Cardiac muscle cell (in vitro differentiated cells and primary cell): ENCODE measurements at regions not wholly inside any gene's neighbourhood (a gene's known extent, or its start where the extent isn't known, plus 50 kb on each side); places are given as distances from the start of the nearest gene placed in this dataset.

Experiments used
- DNase-seq, 2 donors: peaks; one replicate each; pipeline versions ENCODE4 v3.0.0 to v3.0.0-alpha.2; 2010 to 2017; ENCODE audit warnings: low read depth in 1 of 2, low spot score in 1 of 2
- H3K27ac ChIP-seq: fragments of 200-600 bp; sonication (generic); 2 replicates; pipeline ENCODE4 v1.5.1; 2016
- H3K27me3 ChIP-seq: fragments of 200-600 bp; sonication (generic); 2 replicates; pipeline ENCODE4 v1.6.0; 2016; ENCODE audit warnings: control low read depth
- H3K36me3 ChIP-seq: fragments of 200-600 bp; sonication (generic); 2 replicates; pipeline ENCODE4 v1.5.1; 2016; ENCODE audit warnings: control low read depth
- H3K4me1 ChIP-seq: fragments of 200-600 bp; sonication (generic); 2 replicates; pipeline ENCODE4 v1.8.1; 2017; ENCODE audit warnings: low read depth, mild to moderate bottlenecking, mixed run types
- H3K4me3 ChIP-seq: fragments of 200-600 bp; sonication (generic); 2 replicates; pipeline ENCODE4 v1.5.1; 2016; ENCODE audit warnings: mild to moderate bottlenecking
- H3K9me3 ChIP-seq: fragments of 200-600 bp; sonication (generic); 2 replicates; pipeline ENCODE4 v1.5.1; 2017; ENCODE audit warnings: low read depth, mild to moderate bottlenecking, control low read depth
- TF ChIP-seq, protein P1 (sequence below): IDR thresholded peaks from 2 replicates; pipeline ENCODE4 v1.5.1; 2012; ENCODE audit warnings: low read depth, mild to moderate bottlenecking, low read length

DNA sequence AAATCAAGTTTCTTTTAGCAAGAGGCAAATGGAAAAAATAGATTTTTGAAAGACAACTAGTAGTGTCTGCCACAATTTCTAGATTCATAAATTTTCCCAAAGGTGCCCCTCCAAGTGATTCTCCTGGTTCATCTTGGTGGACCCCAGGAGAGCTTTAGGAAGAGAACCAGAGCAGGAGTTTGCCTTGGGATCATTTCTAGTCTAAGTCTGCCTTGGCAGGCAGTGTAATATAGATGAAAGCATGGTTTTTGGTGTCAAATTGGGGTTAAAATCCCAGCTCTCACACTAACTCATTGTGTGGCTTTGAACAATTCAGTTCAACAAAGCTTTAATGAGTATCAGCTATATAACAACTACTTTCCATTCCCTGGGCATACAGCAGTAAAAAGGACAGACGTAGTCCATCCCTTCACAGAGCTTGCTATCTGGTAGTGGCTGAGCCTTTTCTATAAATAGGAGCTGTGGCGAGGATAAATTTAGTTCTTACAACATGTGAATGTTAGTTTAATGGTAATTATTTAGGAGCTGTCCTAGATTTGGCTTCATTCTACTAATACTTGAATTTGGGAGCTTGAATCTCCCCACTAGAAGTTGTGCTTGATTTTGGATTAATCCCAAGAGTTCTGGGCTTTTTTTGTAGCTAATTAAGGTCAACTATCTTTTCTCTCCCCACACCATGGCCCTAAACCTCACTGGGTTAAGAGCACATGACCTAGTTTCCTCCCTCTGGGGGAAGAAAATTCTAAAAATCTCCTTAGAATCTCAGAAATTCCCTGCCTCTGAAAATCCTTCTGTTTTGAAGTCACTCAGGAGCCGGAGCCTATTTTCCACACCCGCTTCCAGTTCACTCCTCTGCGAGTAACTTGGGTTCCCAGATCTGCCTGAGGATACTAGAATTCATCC, 197.8 kb downstream of the PCSK1 start:
- peak; percentile 30 to 43 for DNase-seq
- H3K4me1 ChIP-seq, result peaks cover 16% of the 10 kb centered on the region
- no peaks in the 10 kb centered on the region for H3K27me3 ChIP-seq
- TF ChIP-seq, protein P1, sequence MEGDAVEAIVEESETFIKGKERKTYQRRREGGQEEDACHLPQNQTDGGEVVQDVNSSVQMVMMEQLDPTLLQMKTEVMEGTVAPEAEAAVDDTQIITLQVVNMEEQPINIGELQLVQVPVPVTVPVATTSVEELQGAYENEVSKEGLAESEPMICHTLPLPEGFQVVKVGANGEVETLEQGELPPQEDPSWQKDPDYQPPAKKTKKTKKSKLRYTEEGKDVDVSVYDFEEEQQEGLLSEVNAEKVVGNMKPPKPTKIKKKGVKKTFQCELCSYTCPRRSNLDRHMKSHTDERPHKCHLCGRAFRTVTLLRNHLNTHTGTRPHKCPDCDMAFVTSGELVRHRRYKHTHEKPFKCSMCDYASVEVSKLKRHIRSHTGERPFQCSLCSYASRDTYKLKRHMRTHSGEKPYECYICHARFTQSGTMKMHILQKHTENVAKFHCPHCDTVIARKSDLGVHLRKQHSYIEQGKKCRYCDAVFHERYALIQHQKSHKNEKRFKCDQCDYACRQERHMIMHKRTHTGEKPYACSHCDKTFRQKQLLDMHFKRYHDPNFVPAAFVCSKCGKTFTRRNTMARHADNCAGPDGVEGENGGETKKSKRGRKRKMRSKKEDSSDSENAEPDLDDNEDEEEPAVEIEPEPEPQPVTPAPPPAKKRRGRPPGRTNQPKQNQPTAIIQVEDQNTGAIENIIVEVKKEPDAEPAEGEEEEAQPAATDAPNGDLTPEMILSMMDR, result no peak
- no peaks in the 10 kb centered on the region for H3K9me3 ChIP-seq
- no peak overlapping the region for H3K4me3 ChIP-seq
- H3K36me3 ChIP-seq, result no peaks in the 10 kb centered on the region
- peak overlapping the region; percentile 69 for H3K27ac ChIP-seq

DNA sequence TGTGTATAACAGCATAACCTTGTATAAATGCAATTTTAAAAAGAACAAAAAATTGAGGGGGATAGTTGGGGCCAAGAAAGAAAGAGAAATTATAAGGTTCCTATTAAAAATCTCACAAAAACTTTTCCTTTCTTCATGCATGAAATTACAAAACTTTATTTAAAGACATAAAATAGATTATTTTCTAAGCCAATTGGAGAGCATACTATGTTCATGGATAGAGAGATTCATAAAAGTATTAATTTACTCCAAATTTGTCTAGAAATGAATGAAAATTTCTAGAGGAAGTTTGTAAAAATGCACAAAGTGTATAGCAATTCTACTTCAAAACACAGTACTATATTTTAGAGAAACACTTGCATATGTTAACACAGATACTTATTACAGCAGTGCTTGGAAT, 200.4 kb downstream of the PCSK1 start:
- Histone ChIP-seq H3K9me3 (no peaks in the 10 kb centered on the region), H3K27me3 (no peaks in the 10 kb centered on the region), H3K4me1 (peaks cover 18% of the 10 kb centered on the region), H3K4me3 (no peak overlapping the region), H3K27ac (no peak overlapping the region), H3K36me3 (no peaks in the 10 kb centered on the region)
- no peak for DNase-seq
- TF ChIP-seq, protein P1, result no peak

DNA sequence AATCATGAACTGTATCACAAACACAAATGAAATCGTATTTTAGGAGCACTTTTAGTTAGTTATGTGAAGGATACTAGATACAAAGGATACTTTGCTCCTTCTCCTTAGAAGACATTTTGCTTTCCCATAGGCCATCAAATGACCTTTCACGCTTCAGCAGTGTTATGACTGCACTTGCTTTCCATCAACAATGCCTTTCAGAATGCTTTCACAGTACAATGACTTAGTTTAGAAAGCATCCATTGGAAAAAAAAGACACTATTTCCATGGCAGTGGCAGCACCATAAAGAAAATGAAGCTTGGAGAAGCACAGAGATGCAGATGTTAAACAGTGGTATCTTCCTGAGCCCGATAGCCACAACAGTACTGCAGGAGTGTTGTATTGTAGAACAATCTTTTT, 203.9 kb downstream of the PCSK1 start:
- Histone ChIP-seq H3K9me3 (no peaks in the 10 kb centered on the region), H3K27ac (no peak overlapping the region), H3K36me3 (no peaks in the 10 kb centered on the region), H3K27me3 (no peaks in the 10 kb centered on the region), H3K4me3 (no peak overlapping the region), H3K4me1 (peaks cover 2% of the 10 kb centered on the region)
- TF ChIP-seq, protein P1, result no peak
- DNase-seq, result no peak

DNA sequence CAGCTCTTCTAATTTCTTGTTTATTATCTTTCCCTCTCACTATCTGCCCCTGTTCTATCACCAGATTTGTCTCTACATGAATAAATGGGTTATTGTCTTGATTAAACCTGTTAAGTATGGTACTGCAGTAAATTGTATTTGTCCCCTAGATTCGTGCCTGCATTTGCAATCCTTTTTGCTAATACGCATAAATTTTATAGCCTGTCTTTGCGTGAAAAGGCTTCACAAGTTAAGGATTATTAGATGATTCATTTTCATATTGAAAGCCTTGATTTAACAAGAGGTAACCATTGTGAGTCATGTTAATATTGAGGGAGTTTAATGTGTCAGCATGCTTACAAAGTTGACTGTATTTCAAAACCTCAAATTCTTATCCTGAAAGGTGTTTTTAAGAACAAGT, 204.6 kb downstream of the PCSK1 start:
- DNase-seq, result no peak
- Histone ChIP-seq H3K4me1 (peaks cover 2% of the 10 kb centered on the region), H3K27ac (no peak overlapping the region), H3K4me3 (no peak overlapping the region), H3K27me3 (no peaks in the 10 kb centered on the region), H3K36me3 (no peaks in the 10 kb centered on the region), H3K9me3 (no peaks in the 10 kb centered on the region)
- TF ChIP-seq, protein P1, result no peak

DNA sequence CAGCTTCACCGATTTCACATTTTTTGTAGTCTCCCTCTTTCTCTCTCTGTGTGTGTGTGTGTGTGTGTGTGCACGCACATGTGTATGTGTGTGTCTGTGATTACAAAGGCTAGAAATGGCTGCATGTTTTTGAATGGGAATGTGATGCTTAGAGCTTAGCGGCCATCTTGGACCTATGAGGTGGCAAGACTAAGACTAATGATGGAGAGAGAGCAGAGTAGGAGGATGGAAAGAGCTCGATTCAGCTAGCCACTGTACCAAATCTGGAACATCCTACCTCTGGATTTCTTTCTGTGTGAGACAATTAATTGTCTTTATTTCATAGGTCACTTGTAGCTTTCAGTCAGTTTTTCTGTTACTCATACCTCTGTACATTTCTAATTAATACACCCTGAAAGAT, 205.1 kb downstream of the PCSK1 start:
- Histone ChIP-seq H3K4me1 (peaks cover 2% of the 10 kb centered on the region), H3K27me3 (no peaks in the 10 kb centered on the region), H3K36me3 (no peaks in the 10 kb centered on the region), H3K27ac (no peak overlapping the region), H3K9me3 (no peaks in the 10 kb centered on the region), H3K4me3 (no peak overlapping the region)
- no peak for DNase-seq
- TF ChIP-seq, protein P1, result no peak
